Hematopoietic multipotent progenitor cell treated with erythropoietin and hydrocortisone succinate and interleukin-3 and kit ligand, for 6 days (in vitro differentiated cells): ENCODE measurements at regions not wholly inside any gene's neighbourhood (a gene's known extent, or its start where the extent isn't known, plus 50 kb on each side); places are given as distances from the start of the nearest gene placed in this dataset.

Experiments used
- DNase-seq: peaks from one replicate; pipeline ENCODE4 v3.0.0-alpha.2; 2015

DNA sequence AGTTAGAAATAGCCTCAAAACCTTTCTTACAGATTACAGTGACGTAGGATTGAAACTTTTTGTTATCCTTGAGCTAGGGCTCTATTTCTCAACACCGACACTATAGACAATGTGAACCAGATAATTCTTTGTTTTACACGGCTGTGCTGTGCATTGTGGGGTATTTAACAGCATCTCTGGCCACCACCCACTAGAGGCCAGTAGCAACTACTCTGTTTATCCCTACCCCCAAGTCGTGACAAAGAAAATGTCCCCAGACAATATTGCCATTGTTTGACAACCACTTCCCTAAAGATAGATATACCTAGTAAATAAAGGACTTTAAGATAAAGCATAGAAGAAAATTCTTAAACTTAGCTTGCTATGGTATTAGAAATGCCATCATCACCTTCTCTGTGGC lies 359.6 kb downstream of the ARL4A start:
- DNase-seq, result no peak

- DNase-seq, result no peak
Observed at GRCh38 chr7:13049946-13050345, 362.5 kb downstream of the ARL4A start.

GRCh38 chr7:13050703-13051102 lies 363.3 kb downstream of the ARL4A start:
- DNase-seq, result peak; percentile 62

DNA sequence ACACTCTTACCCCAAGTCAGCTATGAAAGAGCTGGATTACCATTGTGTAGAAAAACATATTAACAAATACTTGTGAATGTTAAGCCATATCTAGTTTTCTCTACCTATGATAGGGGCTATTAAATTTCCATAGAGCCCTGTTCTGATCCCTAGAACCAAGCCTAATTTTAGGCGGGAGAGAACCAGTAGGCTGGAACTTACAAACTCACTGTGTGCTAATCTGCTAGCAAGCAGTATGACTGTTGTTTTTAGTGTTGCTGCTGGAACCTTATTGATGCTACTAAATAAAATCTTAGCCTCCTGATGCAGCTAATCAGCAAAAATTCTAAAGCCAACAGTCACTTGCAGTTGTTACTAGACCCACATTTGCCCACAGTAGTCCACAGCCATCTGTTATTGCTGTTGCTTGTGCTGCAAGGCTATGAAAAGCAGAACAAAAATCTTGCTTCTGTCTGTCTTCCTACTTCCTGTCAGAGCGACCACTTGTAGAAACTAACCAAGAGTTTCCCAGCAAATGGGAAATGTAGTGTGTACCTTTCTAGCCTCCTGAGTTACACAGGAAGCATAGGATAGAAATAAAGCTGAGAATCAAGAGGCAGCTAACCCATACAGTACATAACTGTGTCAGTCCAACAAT lies 368.4 kb downstream of the ARL4A start:
- DNase-seq, result peak; percentile 25

DNA sequence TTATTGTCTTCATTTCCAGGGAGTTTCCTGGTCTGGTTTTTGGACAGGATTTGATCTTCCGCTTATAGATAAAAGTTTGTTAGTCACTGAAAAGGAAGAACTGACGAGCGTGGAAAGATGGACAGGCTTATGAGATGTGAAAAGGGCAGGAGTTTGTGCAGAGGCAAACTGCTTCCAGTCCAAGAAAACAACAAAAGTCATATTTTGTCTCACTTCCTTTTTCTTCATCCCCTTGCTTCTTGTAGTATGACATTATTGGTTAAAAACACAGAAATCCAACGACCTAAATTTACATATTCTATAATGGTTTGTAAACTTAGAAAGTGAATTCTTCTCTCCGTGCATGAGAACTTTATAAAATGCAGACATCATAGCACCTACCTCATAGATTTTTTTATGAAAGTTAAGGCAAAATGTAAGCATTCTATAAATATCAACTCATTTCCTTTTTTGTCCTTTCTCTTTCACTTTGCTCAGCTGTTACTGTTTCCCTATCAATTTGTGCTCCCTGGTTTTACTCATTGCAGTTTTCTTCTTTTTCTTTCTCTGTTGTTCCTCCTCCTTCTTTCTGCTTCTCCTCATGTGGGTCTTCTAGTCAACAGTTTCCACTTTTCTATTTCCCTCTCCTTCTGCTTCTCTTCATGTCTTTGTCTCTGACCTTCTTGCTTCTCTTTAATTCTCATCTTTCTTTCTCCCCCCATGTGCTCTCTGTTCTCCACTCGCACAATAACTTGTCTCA lies 370.2 kb downstream of the ARL4A start:
- no peak for DNase-seq

DNA sequence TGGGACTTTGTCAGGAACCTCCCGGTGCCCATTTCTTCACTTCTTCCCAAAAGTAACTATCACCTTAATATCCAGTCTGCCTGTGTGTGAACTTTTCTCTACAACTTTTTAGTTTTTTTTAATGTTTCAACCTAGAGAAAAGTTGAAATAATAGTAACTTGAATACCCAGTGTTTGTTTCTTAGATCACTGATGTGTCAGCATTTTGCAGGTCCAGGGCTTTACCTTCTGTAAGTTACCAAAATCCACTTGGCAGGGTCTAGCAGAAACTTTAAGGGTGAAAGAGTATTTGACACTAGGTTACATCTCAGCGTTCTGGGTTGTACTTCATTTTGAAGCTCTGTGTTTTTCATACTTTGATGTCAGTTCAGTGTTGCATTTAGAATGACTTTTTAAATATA lies 372.7 kb downstream of the ARL4A start:
- no peak for DNase-seq

DNA sequence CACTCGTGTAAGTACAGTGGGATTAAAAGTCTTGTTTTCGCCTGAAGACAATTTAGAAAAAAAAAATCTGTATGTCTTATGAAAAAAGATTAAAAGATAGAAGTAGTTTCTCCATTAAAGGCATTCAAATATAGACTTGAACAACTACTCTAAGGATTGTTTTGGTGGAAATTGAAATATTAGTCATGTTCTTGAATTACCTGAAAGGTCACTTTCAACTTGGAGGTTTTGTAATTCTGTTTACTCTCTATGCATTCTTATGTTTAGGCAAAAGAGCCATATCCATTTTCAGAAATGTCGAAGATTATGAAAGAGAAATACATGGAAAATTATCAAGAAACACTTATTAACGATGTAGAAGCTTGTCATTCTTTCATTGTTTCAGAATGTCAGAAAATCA lies 373.7 kb downstream of the ARL4A start:
- no peak for DNase-seq

DNA sequence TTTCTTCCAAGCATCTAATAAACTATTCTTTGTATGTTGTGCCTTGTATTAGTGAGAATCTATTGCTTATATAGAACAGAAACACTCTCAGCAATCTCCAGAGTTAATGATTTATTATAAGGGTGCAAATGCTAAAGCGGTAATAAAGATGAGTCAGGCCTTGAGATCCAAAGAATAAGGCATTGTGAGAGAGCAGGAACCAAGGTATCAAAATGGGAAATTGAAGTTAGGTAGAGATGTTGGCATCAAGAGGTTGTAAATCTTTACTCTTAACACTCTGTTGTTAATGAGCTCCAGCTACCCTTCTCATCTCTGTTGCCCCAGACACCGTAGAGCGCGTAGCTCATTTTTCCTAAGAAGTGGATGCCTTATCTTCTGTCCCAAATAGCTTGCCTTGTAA lies 375.2 kb downstream of the ARL4A start:
- no peak for DNase-seq

DNA sequence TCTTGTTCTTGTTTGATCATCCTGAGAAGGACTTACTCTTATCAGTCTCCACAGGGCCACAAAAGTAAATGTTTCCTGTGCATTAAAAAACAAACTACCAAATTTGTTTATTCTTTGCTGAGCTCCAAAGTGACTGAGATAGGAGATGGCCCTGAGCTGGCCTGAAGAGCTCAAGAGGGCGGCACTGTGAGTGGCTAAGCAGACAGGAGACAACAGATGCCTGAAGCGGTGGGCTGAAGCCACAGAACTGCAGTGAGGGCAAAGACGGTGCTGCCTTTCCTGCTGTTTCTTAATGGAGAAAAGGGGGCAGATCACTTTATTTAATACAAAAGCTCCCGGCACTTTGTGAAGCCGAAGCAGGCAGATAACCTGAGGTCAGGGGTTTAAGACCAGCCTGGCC lies 379.6 kb downstream of the ARL4A start:
- no peak for DNase-seq

GRCh38 chr7:13068032-13068431 lies 380.6 kb downstream of the ARL4A start:
- DNase-seq, result no peak

DNA sequence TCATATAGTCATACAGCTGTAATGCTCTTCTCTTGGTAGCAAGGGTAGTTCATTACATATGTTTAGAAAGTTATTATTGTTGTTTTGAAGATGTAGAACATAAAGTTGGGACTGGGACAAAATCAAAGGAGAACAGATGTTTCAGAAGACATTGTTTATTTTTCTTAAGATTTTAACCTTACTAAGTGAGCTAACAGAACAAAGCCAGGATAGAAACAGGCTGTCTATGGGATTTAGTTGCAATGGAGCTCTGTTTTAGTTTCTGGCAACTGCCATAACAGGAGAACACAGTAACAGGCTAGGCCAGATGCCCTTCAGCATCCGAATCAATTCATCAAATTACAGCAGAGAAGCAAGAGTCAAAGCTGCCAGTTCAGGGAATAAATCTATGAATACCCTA lies 382.4 kb downstream of the ARL4A start:
- DNase-seq, result no peak

- no peak for DNase-seq
Observed at GRCh38 chr7:13072014-13072413, 384.6 kb downstream of the ARL4A start.

- DNase-seq, result no peak
Observed at GRCh38 chr7:13077466-13077865, 390.0 kb downstream of the ARL4A start.

DNA sequence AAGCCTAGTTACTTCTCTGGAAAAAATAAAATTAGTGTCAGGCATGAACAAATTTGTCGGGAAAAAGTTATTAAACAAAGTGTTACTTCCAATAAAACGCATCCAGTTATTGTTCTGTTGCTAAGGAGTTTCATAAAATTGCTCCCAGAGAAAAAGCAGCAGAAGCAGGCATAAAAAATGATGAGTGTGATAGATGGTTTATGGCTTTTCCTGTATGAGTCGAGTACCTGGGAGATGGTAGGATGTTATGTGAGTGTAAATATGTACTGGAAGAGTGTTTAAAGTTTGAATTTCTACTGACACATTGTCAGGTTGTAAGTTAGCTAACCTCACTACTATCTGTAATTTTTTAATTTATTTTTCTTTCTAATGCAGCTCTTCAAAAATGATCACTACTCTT lies 390.7 kb downstream of the ARL4A start:
- DNase-seq, result no peak

DNA sequence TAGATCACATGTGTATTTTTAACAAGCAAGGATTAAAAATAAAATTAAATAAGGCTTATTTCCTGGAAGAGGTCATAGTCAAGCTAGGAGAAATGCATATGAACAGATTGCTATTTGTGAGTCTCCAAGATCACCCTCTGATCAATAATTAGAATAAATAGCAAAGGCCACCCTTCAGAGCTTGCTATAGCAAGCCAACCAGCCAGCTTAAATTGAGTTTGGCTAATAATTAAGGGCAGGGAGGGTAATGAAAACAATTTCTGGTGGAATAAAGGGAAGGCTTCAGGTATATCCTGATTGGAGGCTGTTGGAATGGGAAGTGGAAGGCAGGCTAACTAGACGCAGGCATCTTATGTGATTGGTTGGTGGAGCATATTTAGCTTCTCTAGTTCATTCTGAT lies 403.5 kb downstream of the ARL4A start:
- no peak for DNase-seq

DNA sequence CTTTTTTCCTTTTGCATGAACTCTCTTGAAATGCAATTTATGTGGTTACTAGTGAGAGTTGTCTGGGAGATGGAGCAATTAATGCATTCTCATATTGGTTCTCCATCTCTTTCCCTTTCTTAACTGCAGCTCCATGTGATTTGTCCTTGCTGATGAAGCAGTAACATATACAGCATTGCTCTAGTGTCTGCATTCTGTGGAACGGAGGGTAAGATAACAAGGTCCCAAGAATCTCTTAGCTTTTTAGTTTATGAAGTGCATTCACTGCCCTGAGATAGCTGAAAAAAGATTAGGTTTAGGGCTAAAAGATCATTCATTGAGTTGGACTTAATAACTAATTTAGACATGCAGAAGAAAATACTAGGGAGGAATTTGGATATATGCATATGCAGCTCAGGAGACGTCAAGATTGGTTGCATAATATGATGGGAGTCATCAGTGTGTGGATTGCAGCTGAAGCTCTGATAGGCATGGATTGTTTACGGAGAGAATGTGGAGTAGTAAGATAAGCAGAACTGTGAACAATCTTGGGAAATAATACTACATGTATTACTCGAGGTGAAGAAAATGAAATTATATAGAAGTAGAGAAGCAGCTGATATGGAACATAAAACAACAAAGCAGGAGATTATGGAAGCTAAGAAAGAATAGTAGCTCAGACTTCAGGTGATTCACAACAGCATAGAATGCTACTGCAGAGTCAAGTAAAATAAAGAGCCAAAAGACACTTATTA lies 404.7 kb downstream of the ARL4A start:
- no peak for DNase-seq

DNA sequence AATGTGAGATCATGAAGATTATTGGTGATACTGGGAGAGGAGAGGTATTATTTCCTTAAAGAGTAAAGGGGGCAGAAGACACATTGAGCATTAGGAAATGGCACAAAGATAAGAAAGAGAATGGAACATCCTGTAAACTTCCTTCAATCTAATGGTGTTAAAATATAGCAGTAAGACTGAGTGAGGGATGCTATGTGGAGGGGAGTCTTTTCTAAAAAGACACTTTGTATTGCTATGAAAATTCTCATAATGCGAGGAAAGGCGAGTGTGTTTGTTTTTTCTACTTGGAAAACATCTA lies 405.2 kb downstream of the ARL4A start:
- no peak for DNase-seq

- DNase-seq, result no peak
Observed at GRCh38 chr7:13093160-13093559, 405.7 kb downstream of the ARL4A start.

- DNase-seq, result no peak
Observed at GRCh38 chr7:13097499-13097898, 410.1 kb downstream of the ARL4A start.

GRCh38 chr7:13098161-13098560 lies 410.7 kb downstream of the ARL4A start:
- DNase-seq, result no peak

- DNase-seq, result no peak
Observed at GRCh38 chr7:13099154-13099795, 411.8 kb downstream of the ARL4A start.

GRCh38 chr7:13104128-13104527 lies 416.7 kb downstream of the ARL4A start:
- peak; percentile 59 for DNase-seq

GRCh38 chr7:13105209-13105608 lies 417.8 kb downstream of the ARL4A start:
- no peak for DNase-seq

DNA sequence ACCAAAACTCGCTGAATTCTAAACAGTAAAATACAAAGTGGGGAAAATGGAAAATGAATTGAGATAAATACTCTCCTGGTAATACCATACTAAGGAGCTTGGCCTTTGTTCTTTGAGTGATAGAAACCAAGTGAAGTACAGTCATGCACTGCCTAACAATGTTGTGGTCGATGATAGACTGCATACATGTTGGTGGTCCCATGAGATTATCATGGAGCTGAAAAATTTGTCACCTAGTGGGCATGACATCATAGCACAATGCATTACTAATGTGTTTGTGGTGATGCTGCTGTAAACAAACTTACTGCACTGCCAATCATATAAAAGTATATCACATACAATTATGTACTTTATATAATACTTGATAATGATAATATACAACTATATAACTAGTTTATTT lies 419.1 kb downstream of the ARL4A start:
- DNase-seq, result no peak
